ENCODE measurements at regions not wholly inside any gene's neighbourhood (a gene's known extent, or its start where the extent isn't known, plus 50 kb on each side); places are given as distances from the start of the nearest gene placed in this dataset.

- H3K36me3 ChIP-seq, result no peaks in the 10 kb centered on the region
- no peak overlapping the region for H3K27ac ChIP-seq
- H3K4me3 ChIP-seq, result no peak overlapping the region
- H3K4me1 ChIP-seq, result no peaks in the 10 kb centered on the region
- H3K9me3 ChIP-seq, result no peaks in the 10 kb centered on the region
- 72% methylated on average over 4 of the region's 4 CpGs for WGBS
- H3K27me3 ChIP-seq, result no peaks in the 10 kb centered on the region
- TF ChIP-seq CTCF (IDR thresholded peaks at IDR 0.05), result no peak
- no peak for TF ChIP-seq EP300 (IDR thresholded peaks at IDR 0.05)
- no peak for TF ChIP-seq POLR2A (IDR thresholded peaks at IDR 0.05)
- no peak for TF ChIP-seq POLR2AphosphoS5 (IDR thresholded peaks at IDR 0.05)
- DNase-seq (ENCODE audit: low spot score in 2 of 2), result no peak
Observed at GRCh38 chr5:31054453-31054852, 139.0 kb upstream of the CDH6 start.

- no peak for DNase-seq (ENCODE audit: low spot score in 2 of 2)
- Histone ChIP-seq H3K36me3 (no peaks in the 10 kb centered on the region), H3K9me3 (no peaks in the 10 kb centered on the region), H3K27me3 (no peaks in the 10 kb centered on the region), H3K4me3 (no peak overlapping the region), H3K27ac (no peak overlapping the region), H3K4me1 (no peaks in the 10 kb centered on the region)
- no peak for TF ChIP-seq CTCF (IDR thresholded peaks at IDR 0.05)
- TF ChIP-seq POLR2AphosphoS5 (IDR thresholded peaks at IDR 0.05), result no peak
- TF ChIP-seq EP300 (IDR thresholded peaks at IDR 0.05), result no peak
- TF ChIP-seq POLR2A (IDR thresholded peaks at IDR 0.05), result no peak
- WGBS, result 91% methylated on average over 7 of the region's 7 CpGs
Observed at GRCh38 chr5:31052937-31053658, 140.4 kb upstream of the CDH6 start.

- H3K4me1 ChIP-seq, result no peaks in the 10 kb centered on the region
Observed at GRCh38 chr5:31051316-31051715, 142.2 kb upstream of the CDH6 start.

GRCh38 chr5:31049936-31050704, 143.4 kb upstream of the CDH6 start:
- H3K9me3 ChIP-seq, result no peaks in the 10 kb centered on the region
- H3K4me1 ChIP-seq, result no peaks in the 10 kb centered on the region
- no peaks in the 10 kb centered on the region for H3K36me3 ChIP-seq
- WGBS, result 65% methylated on average over 2 of the region's 2 CpGs
- no peak overlapping the region for H3K4me3 ChIP-seq
- no peaks in the 10 kb centered on the region for H3K27me3 ChIP-seq
- TF ChIP-seq POLR2A (IDR thresholded peaks at IDR 0.05), result no peak
- no peak for TF ChIP-seq EP300 (IDR thresholded peaks at IDR 0.05)
- TF ChIP-seq POLR2AphosphoS5 (IDR thresholded peaks at IDR 0.05), result no peak
- no peak for TF ChIP-seq CTCF (IDR thresholded peaks at IDR 0.05)
- DNase-seq (ENCODE audit: low spot score in 2 of 2), result no peak
- H3K27ac ChIP-seq, result no peak overlapping the region

More at GRCh38 chr5:31051316-31051715, 142.2 kb upstream of the CDH6 start:
- DNase-seq (ENCODE audit: low spot score in 2 of 2), result no peak
- H3K9me3 ChIP-seq, result no peaks in the 10 kb centered on the region
- H3K36me3 ChIP-seq, result no peaks in the 10 kb centered on the region
- no peaks in the 10 kb centered on the region for H3K27me3 ChIP-seq
- H3K27ac ChIP-seq, result no peak overlapping the region
- 51% methylated on average over 4 of the region's 4 CpGs for whole genome bisulfite sequencing
- H3K4me3 ChIP-seq, result no peak overlapping the region
- no peak for TF ChIP-seq POLR2AphosphoS5 (IDR thresholded peaks at IDR 0.05)
- TF ChIP-seq CTCF (IDR thresholded peaks at IDR 0.05), result no peak
- no peak for TF ChIP-seq POLR2A (IDR thresholded peaks at IDR 0.05)
- no peak for TF ChIP-seq EP300 (IDR thresholded peaks at IDR 0.05)

- H3K4me3 ChIP-seq, result no peak overlapping the region
- H3K27me3 ChIP-seq, result no peaks in the 10 kb centered on the region
- no peaks in the 10 kb centered on the region for H3K4me1 ChIP-seq
- DNase-seq (ENCODE audit: low spot score in 2 of 2), result no peak
- WGBS, result 64% methylated on average over 3 of the region's 3 CpGs
- H3K36me3 ChIP-seq, result no peaks in the 10 kb centered on the region
- H3K9me3 ChIP-seq, result no peaks in the 10 kb centered on the region
- no peak overlapping the region for H3K27ac ChIP-seq
- TF ChIP-seq POLR2AphosphoS5 (IDR thresholded peaks at IDR 0.05) (no peak), EP300 (IDR thresholded peaks at IDR 0.05) (no peak), POLR2A (IDR thresholded peaks at IDR 0.05) (no peak), CTCF (IDR thresholded peaks at IDR 0.05) (no peak)
Observed at GRCh38 chr5:31049461-31049860, 144.0 kb upstream of the CDH6 start.
